ENCODE measurements at regions not wholly inside any gene's neighbourhood (a gene's known extent, or its start where the extent isn't known, plus 50 kb on each side); places are given as distances from the start of the nearest gene placed in this dataset.

DNA sequence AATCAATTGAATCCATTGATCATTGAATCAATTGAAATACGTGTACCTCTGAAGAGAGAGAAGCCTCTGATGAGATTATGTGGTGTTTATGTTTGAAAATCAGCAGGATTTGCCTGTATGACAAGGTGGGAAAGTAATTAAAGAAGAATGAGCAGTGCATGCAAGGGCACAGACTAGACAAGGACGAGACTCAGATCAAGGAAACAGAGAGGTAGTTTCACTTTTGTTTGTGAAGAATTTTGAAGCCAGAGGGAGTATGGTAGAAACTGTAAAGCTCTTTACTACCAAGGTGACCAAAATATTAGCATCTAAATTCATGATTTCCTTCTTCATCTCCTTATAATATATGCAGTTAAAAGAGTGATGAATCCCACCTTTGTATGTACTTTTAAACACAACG lies 1830.0 kb upstream of the IGFBP7 start:
- Mint-ChIP-seq H3K27me3 (ENCODE audit: low read depth) (no peaks in the 10 kb centered on the region), H3K4me1 (peaks cover 0 to 5% of the 10 kb centered on the region in 2 experiments; a peak in 2 of 4 replicates), H3K9me3 (peaks cover 0 to 3% of the 10 kb centered on the region in 2 experiments; a peak in 1 of 5 replicates), H3K27ac (no peak overlapping the region), H3K36me3 (ENCODE audit: insufficient read depth in 1 of 3, low read depth in 3 of 3) (no peaks in the 10 kb centered on the region), H3K4me3 (no peak overlapping the region)
- no peaks in the 10 kb centered on the region for H3K79me1 ChIP-seq (ENCODE audit: insufficient read depth, low read depth, low read length, poor library complexity, severe bottlenecking)
- no peaks in the 10 kb centered on the region for H3K27me3 ChIP-seq (ENCODE audit: insufficient read depth, low read length)
- no peak overlapping the region for H3K56ac ChIP-seq (ENCODE audit: insufficient read length, low read depth, low read length)
- H3K4ac ChIP-seq (ENCODE audit: low read depth, low read length) = no peak overlapping the region
- DNase-seq = no peak
- H2AK5ac ChIP-seq (ENCODE audit: insufficient read length, low read length) = no peak overlapping the region
- no peak overlapping the region for H2BK5ac ChIP-seq (ENCODE audit: insufficient read length, low read length)
- H4K5ac ChIP-seq (ENCODE audit: insufficient read length, low read depth, low read length) = no peak overlapping the region
- no peak overlapping the region for H2BK20ac ChIP-seq (ENCODE audit: low read depth, low read length, poor library complexity, severe bottlenecking)
- H4K20me1 ChIP-seq (ENCODE audit: control insufficient read depth, insufficient read depth, insufficient read length) = no peaks in the 10 kb centered on the region
- no peak overlapping the region for H3K23ac ChIP-seq (ENCODE audit: insufficient read length, low read depth, low read length)
- H3K4me2 ChIP-seq (ENCODE audit: insufficient read depth, insufficient read length, low read length) = no peak overlapping the region
- H3K9ac ChIP-seq (ENCODE audit: extremely low read depth, insufficient read length, low read length) = no peak overlapping the region
- no peak overlapping the region for H2AFZ ChIP-seq (ENCODE audit: low read length)
- H2BK15ac ChIP-seq (ENCODE audit: low read depth, low read length) = no peak overlapping the region
- WGBS (ENCODE audit: extremely low coverage, insufficient read length, low lambda C conversion rate) = no CpG with 5 or more reads among the region's 3 CpGs
- no peak overlapping the region for H2BK120ac ChIP-seq (ENCODE audit: low read depth, low read length, poor library complexity, severe bottlenecking)
- no peak overlapping the region for H2BK12ac ChIP-seq (ENCODE audit: insufficient read length, low read depth, low read length)
- no peak overlapping the region for H4K91ac ChIP-seq (ENCODE audit: insufficient read length, low read depth, low read length)
- no peaks in the 10 kb centered on the region for H3K4me1 ChIP-seq (ENCODE audit: insufficient read depth, low read length)
- H4K8ac ChIP-seq (replicated peaks; ENCODE audit: insufficient read length, low read depth, low read length) = no peak overlapping the region
- no peak overlapping the region for H3K27ac ChIP-seq (ENCODE audit: insufficient read length, low read depth, low read length)
- H3K9me3 ChIP-seq (ENCODE audit: control insufficient read depth, low read depth, low read length) = no peaks in the 10 kb centered on the region
- H3K14ac ChIP-seq (ENCODE audit: insufficient read depth, low read length) = no peak overlapping the region
- no peak overlapping the region for H3T11ph ChIP-seq (ENCODE audit: low read length)
- TF ChIP-seq, protein P1, sequence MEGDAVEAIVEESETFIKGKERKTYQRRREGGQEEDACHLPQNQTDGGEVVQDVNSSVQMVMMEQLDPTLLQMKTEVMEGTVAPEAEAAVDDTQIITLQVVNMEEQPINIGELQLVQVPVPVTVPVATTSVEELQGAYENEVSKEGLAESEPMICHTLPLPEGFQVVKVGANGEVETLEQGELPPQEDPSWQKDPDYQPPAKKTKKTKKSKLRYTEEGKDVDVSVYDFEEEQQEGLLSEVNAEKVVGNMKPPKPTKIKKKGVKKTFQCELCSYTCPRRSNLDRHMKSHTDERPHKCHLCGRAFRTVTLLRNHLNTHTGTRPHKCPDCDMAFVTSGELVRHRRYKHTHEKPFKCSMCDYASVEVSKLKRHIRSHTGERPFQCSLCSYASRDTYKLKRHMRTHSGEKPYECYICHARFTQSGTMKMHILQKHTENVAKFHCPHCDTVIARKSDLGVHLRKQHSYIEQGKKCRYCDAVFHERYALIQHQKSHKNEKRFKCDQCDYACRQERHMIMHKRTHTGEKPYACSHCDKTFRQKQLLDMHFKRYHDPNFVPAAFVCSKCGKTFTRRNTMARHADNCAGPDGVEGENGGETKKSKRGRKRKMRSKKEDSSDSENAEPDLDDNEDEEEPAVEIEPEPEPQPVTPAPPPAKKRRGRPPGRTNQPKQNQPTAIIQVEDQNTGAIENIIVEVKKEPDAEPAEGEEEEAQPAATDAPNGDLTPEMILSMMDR (conservative IDR thresholded peaks at IDR 0.05) = no peak
- H3K18ac ChIP-seq (ENCODE audit: insufficient read length, low read depth, low read length) = no peak overlapping the region
- no peaks in the 10 kb centered on the region for H3K23me2 ChIP-seq (ENCODE audit: insufficient read length, low read depth, low read length, poor library complexity, severe bottlenecking)
- H3K79me2 ChIP-seq (ENCODE audit: insufficient read depth, low read length) = no peaks in the 10 kb centered on the region

Data from H9 (cell line).